GM21526 (cell line): ENCODE measurements at regions not wholly inside any gene's neighbourhood (a gene's known extent, or its start where the extent isn't known, plus 50 kb on each side); places are given as distances from the start of the nearest gene placed in this dataset.

Source experiments
- ATAC-seq: cut with Tn5 transposase; IDR thresholded peaks from one replicate; pipeline ENCODE4 v1.9.1; 2021; ENCODE audit warnings: moderate library complexity; ENCODE audit not compliant: unreplicated experiment, low FRiP score

DNA sequence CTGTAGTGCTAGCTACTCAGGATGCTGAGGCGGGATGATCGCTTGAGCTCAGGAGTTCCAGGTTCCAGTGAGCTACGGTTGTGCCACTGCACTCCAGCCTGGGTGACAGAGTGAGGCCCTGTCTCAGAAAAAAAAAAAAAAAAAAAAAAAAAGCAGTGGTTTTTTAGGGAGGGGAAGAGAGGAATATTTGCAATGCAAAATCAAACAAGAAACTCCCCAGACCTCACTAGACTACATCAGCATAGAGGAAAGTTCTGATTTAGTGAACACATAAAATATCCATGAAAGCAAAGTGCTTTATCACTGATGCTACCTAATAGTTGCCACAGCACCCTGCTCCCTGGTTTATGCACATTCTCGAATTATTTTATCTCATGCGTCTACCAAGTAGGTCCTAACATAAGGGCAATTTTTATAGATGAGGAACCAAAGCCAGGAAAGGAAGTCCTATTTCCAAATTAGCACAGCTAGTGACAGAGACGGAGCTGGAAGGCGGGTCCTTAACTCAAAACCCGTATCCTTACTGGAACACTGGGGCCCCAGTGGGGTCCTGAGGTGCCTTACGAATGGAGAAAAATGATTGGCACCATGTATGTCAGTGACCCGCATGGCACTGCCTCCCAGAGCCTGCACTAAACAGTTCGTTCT, 50.7 kb upstream of the GPR157 start:
- ATAC-seq: no peak

DNA sequence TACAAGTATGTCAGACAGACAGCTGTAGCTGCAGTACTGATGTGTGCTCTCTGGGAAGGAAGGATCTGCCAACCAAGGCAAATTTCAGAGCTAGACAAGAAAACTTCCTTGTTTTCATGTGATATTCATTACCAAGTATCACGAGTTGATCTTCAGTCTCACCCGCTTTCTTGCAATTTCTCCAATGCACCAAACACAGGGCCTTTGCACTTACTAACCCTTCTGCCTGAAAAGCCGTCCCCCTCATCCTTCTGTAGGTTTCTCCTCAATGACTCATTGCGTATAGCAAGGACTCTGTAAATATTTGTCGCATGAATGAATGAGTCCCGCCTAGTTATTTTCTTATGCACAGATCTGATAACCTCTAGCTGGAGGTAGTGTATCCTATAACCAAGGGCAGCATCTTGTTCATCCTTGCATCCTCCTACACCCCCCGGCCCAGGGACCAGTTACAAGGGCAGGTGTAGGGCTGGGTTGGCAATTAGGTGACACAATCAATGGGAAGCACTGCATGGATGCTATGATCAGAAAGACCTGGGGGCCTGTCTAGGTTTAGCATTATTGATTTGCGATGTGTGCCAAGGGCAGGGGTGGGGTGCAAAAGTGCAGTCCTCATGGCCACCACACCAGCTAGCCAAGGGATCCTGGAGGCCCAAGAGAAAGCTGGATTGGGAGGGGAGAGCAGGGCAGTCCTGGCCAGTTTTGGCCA, 51.4 kb upstream of the GPR157 start:
- ATAC-seq: no peak

DNA sequence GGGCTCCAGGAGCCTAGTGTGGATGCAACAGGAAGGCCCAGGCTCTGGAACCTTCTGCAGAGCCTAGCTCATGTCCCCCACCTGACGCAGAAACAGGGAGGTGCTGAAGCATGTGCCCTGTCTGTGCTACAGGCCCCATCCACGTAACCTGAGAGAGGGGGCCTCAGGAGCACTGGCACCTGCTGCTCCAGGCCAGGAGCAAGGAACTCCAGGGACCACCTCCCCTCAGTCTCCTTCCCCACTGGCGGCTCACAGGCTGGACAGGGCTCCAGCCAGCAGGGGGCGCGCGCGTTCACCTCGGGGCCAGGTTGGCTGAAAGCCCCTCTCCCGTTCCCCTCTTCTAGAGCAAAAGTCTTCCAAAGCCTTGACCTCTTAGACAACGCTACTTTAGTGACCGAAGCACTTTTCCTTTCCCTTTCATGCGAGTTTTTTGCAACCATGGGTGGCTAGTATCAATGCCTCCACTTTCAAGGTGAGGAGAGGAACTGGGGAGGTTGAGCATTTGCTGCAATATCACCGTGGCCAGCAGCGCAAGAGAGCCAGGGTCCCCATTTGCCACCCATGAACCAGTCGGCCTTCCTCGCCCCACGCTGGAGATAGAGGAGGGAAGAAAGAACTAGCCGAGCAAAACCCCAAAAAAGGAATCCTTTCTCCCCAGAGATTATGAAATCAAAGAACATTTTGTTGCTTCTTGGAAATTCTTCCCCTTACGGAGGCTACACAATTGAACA, 52.4 kb upstream of the GPR157 start:
- peak; percentile 41 for ATAC-seq

DNA sequence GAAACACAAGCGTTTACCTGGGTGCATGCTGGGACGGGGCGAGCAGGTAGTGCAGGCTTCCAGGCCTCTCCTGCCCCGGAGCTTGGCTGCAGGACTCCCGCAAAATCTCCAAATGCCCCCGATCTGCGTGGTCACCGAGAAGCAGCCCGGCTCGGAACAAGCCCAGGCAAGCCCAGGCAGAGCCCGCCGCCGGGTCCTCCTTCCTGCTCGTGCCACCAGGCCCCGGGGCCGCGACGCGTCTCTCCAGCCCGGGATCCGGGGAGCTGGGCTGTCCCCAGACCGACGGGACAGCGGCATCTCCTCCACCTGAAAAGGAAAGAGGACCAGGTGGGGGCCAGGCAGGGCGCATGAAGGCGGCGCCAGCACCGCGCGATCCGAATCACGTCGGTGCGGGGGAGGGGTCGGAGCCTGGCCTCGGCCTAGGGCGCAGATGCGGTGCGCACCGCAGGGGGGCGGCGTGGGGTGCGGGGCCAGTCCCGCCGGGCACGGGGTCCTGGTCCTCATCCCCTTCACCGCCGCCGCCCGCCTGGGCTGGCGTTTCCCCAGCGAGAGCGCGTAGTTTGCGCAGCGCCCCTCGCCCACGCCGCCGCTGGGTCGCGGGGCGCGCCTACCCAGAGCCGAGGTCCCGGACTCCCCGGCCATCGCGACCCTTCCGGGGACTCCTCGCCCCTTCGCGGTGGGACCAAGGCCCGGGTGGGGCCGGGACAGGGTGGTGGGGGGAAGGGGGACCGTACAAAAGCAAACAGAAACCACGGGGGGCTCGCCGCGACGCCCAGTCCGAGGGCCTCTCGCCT, 52.4 kb upstream of the H6PD start:
- no peak for ATAC-seq

DNA sequence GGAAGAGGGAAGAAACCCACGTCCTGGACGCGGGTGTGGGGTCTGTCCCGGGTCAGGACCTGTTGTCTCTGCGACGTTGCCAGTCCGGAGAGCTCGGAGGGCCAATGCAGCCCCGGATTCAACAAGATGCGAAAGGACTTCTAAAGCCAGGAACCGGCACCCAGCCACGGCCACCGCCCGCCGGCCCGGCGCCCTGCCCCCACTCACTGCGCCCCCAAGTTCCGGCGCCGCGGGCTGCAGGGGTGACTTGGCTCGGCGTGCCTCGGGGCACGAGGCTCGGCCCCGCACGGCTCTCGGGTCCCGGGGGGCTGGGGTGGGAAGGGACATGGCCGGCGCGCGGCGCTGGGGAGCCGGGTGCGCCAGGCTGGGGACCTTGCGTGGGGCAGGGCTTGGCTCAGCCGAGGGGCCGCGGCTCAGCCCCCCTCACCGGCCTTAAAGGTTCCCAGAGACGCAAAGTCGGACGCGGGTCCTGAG, 51.8 kb upstream of the H6PD start:
- ATAC-seq: no peak

DNA sequence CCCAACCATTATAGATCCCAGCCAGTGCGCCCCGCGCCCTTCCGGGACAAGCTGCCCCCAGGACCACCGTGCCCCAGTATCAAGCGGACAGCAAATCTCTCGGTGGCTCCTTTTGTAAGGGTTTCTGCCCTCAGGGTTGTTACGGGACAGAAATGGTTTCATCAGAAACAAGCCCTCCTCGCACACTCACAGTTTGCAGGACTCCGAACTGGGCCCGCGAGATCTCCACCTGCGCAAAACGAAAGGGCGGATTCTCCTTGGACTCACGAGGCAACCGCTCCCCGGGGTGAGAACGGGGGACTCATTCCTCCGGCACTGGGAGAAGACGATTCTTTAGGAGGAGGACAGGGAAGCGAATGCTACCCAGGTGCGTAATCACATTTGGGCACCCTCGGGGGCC, 51.1 kb upstream of the H6PD start:
- ATAC-seq: no peak

DNA sequence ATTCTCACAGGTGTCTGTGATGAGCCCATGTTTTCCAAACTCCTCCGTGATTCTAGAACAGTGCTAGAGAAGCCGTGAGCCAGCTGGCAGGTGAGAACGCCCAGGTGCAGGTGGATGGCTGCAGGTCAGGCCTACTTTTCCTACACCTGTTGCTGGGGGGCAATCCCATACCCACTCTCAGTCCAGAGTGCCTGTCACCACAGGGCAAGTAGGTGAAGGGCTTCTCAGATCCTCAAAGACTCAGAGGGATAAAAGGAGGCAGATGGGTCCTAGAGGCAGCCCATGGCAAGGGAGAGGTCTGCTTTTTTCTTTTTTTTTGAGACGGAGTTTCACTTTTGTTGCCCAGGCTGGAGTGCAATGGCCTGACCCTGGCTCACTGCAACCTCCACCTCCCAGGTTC, 50.7 kb upstream of the H6PD start:
- no peak for ATAC-seq

DNA sequence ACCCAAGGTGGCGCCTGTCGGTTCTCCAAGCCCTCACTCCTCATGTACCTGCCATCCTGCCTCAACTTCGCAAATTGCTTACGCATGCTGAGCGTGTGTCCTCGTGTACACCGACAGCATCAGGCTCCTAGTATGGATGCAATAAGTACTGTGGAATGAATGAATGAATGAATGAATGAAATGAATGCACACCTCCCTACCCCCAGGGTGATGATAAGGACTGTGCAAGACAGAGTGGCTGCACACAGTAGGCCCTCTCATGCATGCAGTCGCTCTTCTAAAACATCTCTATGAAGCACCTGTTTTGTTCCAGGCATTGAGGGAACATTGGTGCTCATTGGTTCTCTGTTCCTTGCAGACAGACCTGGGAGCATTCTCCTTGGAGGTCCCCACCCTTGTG, 49.8 kb upstream of the H6PD start:
- no peak for ATAC-seq
